Iris pigment epithelial cell (primary cell): ENCODE measurements at regions not wholly inside any gene's neighbourhood (a gene's known extent, or its start where the extent isn't known, plus 50 kb on each side); places are given as distances from the start of the nearest gene placed in this dataset.

Experiments
- DNase-seq: peaks from one replicate; pipeline ENCODE4 v3.0.0-alpha.2; 2011; ENCODE audit warnings: low read depth

DNA sequence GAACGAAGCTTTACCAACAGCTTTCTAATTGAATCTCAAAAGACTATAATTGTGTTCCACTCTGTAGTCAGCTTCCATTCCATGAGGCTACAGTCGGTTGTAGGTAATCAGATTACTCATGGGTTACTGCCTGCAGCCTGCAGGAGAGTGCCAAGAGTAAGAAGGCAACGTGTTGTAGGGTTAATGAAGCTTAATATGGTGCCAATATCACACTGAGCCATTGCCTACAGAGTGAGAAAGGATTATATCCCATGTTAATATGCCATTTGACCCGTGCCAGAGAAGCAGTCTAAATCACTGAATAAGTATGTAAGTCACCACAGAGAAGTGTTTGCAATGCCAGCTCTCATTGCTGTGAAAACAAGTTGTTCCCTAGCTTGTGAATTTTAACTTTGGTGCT, 734.5 kb upstream of the ACVR2A start:
- peak; percentile 11 for DNase-seq

DNA sequence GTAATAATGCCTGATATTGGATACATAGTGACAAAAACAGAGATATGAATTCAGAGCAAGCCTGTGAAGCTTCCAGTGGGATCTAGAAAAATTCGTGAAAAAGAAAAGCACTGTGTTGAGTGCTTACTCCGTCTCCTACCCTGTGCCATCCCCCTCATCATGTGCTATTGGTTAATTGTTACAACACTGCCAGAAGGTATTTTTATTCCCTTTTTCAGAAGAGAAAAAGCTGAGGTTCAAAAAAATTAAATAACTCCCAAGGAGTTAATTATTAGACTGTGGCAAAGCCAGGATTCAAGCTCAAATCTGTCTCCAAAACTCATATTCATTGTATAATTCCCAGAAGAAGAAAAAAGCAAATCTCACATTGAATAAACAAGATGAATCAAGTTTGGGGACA, 735.5 kb upstream of the ACVR2A start:
- no peak for DNase-seq

DNA sequence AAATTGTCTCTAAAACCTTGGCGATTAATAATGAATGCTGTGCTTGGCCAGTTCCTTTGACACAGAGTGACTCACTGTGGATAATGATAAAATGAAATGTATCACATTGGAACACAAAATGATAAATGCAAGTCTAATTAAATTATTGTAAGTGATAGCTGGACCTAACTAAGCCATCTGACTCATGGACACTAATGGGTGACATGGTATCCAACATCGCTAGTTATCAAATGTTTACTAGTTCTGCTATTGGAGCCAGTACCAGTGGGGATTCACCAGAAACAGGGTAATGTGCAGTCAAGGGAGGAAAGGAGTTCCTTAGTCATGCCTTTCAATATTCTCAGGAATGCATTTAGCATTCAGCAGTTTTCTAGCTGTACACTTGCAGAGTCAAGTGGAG, 736.3 kb upstream of the ACVR2A start:
- DNase-seq, result peak; percentile 16

DNA sequence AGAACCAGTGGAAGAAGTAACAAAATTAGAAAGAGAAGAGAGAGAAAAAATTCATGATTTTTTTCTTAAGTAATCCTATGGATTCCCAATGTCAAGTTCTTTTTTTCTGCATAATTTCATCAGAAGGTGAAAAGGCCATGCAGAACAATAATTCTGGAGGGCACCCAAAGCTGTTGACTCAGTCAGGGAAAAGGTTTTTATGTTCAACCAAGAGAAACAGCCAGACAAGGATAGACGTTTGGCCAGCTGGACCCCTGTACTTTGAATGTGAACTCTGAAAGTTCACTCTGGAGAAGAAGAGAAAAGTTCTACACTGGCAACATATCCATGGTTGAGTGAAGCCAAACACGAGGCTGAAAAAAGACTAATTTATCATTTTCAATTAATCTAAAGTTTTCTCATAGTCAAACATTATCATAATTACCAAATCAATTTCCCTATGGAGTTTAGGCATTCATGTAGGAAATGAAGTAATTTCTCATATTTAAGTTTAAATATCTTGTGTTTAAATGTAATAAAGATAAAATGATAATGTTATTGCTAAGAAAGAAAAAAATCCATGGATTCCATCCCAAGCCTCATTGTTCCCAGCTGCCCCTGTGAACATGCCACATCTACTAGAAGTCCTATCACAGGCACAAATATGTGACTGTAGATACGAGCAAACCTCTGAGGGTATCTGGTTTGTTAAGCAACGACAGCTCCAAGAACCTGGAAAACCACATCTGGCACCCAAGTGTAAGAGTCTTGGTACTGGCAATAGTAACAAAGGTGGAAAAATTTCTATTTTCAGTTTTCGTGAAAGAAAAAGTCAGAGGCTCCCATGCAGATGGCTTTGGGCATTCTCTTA, 742.7 kb upstream of the ACVR2A start:
- DNase-seq, result no peak

DNA sequence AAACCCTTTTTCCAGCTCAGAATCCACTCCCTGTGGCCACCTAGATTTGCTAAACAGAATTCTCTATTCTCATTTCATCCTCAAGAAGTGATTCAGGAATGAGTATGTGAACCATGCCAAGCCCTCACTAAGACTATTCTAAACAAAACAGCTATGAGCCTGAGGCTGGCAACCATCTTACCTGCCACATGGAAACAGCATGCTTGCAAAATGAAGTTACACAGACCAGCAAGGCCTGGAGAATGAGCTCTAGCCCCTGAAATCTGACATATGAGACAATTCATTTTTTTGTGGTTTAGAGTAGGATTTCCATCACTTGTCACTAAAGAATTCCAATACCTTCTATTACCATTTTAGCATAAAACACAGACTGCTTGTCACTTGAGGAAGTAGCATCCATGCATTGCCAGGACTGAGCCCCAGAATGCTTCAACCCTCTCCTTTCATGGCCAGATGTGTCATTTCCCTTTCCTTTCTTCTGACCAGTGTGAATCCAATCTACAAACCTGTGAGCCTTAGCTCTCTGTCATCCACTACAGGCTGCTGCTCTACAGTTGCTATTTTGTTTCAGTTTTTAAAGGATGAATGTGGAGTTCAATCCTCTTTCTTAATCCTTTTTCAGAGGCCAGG, 744.3 kb upstream of the ACVR2A start:
- DNase-seq, result peak; percentile 34

DNA sequence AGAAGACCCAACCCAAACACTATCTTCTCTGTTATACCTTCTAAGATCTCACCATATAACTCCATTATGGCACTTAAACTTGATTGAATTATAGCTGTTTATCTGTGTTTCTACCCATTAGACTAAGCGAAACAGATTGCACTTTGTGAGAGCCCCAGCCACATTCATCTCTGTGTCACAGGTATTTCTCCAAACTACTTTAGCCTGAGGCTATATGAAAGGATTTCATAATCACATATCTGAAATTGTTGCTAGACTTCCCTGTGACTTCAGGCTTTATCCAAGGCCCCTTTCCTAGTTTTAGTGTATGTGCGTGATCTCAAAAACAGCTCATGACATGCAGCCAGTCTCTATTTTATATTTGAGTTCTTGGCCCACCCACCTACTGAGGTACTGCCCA, 745.0 kb upstream of the ACVR2A start:
- no peak for DNase-seq

DNA sequence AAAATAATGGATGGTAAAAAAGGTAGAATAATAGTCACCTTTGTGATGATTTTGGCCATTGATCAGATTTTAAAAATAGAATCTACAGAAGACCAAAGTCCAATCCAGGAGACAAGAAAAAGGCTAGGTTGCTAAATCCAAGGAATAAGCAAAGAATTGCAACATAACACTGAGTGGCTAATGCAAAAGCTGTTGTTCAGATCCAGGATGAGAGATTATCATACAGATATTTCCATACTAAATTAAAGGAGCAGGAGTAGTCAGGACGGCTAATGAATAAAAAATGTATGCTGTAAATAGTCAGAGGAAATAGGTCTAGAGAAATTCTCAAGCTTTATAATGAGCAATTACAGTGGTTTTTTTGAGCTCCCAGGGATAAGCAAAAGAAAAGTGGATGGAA, 745.9 kb upstream of the ACVR2A start:
- no peak for DNase-seq

DNA sequence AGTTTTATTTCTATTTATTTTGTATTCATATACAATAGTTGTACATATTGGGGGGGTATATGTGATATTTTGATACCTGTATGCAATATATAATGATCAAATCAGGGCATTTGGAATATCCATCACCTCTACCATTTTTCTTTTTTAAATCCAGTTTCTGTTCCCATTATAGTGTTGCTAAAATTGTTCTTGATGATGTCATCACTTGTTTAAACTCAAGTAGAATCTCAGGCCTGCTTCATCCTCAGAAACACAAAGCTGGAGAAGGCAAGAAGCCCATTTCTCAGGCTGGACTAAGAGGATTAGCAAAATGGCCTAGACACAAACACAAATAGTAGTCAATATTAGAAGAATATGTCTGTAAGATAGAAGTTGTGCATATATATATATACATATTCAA, 747.1 kb upstream of the ACVR2A start:
- no peak for DNase-seq

DNA sequence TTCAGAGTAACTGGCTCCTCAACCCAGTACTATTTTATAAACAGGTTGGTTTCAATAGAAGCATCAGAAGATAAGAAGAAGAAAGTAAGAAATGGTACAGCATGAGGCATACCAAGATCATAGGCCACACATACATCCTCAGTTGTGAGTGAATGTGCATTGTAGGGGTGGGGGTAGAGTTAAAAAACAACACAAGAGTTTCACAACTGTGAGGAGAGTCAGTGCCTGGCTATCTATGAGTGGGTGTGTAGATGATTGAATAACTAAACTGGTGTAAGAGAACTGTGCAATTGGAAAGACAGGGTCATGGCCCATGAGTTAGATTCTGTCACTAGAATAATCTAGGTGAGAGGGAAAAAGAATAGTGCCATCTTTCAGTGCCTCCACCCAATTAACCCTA, 748.2 kb upstream of the ACVR2A start:
- peak; percentile 12 for DNase-seq

DNA sequence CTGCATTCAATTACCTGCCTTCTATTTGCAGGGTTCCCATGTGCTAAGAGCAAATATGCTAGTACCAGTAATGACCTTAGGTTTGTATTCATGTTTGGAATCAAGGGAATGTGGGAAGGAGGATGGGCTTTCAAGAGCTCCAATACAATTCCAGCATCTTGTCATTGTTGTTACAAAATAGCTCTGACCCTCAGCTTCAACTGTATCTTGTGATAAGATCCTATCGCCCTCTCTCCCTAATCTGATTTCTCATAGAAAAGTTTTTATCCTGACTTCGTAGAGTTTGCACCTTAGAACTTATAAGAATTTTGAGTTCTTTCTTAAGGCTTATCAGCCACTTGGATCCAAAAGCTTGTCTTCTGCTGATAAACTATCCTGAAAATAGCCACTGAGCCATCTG, 749.5 kb upstream of the ACVR2A start:
- DNase-seq, result no peak

DNA sequence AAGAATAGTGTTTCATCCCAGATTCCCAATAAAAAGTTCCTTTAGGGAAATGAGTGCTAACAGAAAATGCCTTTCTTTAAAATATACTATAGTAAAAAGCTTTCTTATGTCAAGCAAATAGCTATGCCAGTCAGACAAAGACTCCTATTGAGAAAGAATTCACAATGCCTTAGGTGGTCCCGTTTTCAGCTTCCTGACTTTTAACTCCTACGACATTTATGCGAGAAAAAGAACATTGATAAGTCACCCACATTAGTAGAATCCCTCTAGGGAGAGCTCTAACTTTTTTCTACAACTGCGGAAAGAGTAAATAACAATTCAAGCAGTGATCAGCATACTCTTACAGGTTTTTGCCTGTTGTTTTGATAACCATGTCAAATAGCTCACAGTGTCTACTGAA, 750.8 kb upstream of the ACVR2A start:
- no peak for DNase-seq

DNA sequence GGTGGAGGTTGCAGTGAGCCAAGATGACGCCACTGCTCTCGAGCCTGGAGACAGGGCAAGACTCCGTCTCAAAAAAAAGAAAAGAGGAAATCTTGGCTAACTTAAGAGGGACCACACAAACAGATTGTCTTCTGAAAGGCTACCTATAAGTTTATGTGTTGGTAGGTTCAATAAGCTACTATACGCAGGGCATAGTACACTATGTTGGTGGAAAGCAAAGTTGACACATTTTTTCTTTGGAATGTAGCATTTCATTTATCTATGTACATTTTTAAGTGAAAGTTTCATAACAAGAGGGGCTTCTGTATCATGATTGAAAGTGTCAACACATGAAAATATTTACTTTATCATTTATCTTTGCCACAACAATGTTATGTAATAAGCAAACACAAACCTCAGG, 752.6 kb upstream of the ACVR2A start:
- DNase-seq, result no peak

DNA sequence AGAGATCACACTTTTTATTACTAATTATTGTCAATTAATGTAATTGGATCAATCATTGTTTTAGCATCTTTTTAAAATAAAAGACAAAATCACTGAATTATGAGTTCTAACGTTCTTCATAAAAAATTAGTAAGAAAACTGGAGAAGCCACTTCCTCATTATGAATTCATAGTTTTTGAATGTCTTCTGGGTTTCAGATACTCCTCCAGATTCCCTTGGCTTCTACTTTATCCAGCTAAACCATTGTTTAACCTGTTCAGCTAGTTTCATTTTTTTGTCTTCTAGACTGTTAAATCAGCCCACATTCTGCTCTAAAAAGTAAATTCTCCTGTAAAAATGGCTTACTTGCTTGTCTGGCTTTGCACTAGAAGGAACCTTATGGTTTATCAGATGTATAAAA, 753.4 kb upstream of the ACVR2A start:
- no peak for DNase-seq

DNA sequence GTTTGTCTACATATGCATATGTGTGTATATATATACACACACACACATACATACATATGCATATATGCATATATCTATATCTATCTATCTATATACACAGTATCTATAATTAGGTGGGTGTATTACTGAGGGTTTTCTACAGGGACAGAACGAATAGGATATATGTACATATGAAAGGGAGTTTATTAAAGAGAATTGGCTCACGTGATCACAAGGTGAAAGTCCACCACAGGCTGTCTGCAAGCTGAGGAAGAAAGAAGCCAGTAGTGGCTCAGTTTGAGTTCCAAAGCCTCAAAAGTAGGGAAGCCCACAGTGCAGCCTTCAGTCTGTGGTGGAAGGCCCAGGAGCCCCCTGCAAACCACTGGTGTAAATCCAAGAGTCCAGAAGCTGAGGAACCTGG, 756.0 kb upstream of the ACVR2A start:
- DNase-seq, result no peak

DNA sequence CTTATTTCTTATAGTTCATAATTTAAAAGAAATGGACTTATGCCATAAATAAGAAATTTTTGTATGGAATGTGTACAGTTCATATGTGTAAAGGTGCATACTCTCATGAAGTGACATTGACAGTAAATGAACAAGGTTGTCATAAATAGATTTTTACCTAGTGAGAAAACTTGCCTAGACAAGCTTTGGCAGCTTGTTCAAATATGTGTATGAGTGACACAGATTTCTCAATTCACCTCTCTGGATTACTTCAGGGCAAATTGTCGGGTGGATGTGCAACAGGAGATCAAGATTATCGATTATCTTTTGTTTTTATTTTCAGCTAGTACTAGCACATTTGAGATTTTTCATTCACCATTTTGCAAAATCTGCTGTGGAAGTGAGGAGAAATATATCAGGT, 758.1 kb upstream of the ACVR2A start:
- DNase-seq, result no peak

DNA sequence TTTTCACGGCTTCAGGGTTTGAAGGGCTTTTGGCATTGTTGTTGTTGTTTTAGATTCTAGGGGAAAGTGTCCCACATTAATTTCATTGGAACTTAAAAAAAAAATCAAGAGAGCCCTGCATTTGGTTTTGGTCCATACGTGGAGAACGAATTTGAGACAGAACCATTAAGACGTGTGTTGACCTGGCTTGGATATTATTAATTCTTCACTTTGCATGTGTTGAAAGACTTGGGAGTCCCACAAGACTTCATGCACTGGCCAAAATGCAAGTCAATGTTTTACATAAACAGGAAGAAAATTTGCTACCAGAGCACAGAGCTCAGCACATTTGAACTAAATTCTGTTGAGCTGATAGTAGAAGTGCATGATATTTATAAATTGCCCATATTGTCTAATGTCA, 761.2 kb upstream of the ACVR2A start:
- DNase-seq, result no peak

DNA sequence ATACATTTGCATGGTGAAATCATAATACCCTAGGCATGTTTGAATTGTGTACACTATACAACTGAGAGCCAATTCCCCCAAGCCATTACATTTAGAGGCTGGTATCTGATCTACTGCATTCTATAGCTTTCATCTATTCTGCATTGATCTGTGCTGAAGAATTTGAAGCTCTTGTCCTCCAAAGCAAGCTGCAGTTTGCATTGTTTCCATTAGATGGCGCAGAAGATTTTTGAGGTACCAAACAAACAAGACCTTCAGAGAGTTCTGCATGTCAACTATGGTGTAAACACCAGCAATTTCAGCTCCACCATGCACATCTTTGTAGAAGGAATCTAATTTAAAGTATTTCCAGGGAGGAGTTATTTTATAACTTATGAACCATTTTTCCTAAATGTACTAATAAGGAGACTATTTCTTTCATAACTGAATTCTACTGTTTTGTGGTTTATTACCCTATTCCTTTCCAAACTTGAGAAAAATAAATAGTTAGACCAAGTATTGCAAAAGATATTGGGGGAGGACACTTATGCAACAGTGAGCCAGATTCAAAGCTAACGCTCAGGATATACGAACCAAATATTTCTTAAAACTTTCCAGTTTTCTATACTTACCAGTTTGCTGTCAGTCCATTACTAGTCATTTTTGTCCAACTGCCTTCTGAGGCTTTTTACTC, 761.8 kb upstream of the ACVR2A start:
- peak; percentile 74 for DNase-seq

DNA sequence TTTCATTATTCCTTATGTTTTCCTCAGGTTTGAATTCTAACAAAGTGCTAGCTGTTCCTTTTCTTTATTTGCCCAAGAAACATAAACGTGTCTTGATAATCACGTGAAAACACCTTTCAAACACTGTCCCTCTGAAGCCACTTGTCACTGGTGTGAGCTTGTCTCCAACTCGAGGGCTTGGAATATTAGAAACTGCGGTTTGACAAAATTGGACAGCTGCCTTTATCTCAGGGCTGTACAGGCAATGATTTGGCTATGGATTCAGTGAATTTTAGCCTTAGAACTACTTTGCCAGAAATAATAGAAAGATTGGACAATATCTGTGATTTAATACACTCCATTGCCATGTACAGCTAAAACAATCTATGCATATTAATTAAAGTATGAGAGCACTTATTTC, 763.0 kb upstream of the ACVR2A start:
- DNase-seq, result no peak

DNA sequence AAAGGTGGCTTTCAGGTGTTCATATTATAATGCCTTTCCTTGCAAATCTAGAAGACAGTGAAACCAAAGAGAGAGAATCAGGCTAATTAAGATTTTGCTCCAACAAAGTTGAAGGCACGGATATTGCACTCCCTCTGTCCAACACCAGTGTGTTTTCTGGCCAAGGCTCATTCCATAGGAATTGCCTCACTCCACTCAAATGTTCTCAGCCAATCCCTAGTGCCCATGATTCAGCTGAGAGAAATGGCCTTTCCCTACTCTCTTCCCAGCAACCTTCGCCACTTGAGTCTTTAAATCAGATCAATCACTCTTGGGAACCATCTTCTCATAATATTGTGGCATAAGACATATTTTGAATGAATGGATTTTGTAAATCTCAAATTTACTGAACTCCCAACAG, 768.2 kb upstream of the ACVR2A start:
- peak; percentile 67 for DNase-seq

DNA sequence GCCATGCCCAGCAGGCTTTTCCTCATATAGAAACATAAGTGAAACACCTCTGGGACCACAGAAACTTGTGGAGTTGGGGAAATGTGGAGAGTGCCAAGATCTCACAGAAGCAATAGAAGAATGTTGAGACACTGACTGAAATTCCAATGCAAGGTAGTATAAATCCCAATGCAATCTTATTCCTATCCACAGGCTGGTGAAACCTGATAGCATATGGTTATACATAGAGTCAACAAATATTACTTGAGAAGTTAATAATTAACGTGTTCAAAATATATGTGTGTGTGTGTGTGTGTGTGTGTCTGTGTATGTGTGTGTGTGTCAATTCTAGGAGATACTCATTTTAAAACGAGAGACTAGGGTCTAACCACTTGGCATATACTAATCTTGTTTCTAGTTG, 776.8 kb upstream of the ACVR2A start:
- no peak for DNase-seq

DNA sequence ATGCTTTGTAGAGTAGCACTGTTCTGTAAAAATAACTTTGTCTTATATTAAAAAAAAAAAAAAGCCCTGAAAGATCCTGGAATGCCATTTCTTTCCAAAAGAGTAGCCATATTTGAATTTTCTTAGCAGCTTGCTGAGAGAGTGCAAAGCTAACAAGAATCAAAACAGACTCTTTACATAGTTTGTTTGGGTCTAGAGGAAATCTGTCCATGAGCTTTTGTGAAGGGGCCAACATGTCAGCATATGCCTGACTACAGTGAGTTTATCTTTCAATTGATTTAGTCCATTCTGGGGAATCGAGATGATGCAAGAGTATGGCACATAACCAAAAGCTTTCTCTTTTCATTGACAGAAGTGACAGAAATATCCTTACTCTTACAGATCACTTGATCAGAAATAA, 777.7 kb upstream of the ACVR2A start:
- DNase-seq, result no peak

DNA sequence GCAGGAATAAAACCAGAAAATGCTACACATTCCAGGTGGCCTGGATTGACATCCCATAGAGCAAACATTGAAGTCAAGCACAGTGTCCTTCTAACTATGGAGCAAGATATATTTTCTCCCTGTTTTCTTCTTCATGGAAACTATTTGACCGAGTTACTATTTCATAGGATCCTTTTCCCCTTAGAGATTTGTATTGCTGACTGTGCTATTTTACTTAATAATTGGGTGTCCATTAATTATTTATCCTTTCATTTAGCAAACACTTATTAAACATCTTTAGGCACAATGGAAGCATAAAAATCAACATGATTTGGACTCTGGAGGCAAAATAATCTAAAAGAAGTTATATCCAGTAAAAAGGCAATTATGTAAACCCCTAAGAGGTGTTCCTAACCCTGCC, 782.8 kb upstream of the ACVR2A start:
- no peak for DNase-seq

DNA sequence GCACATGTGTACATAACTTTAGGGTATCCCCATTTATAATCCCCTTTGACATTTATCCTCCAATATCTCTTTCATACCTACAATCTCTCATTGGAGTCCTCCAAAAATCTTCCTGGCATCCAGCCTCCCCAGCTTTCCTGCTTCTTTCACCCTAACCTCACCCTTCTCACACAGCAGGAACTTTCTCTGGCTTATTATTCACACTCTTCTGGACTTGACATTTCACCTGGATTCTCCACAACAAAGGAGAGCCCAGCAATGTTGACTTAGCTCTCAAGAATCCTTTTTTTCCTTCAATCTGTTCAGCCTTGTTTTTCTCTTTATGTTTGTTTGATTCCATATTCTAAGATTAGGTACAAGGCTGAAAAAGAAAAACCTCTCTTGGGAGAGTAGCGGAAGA, 783.6 kb upstream of the ACVR2A start:
- DNase-seq, result no peak
